RPMI7951 (cell line): ENCODE measurements at regions not wholly inside any gene's neighbourhood (a gene's known extent, or its start where the extent isn't known, plus 50 kb on each side); places are given as distances from the start of the nearest gene placed in this dataset.

Experiments
- DNase-seq: peaks from one replicate; pipeline ENCODE4 v3.0.0-alpha.2; 2012; ENCODE audit warnings: low read depth

GRCh38 chr7:20267482-20267881, 50.3 kb upstream of the MACC1 start:
- no peak for DNase-seq

GRCh38 chr7:20268824-20269223, 51.6 kb upstream of the MACC1 start:
- peak; percentile 42 for DNase-seq

DNA sequence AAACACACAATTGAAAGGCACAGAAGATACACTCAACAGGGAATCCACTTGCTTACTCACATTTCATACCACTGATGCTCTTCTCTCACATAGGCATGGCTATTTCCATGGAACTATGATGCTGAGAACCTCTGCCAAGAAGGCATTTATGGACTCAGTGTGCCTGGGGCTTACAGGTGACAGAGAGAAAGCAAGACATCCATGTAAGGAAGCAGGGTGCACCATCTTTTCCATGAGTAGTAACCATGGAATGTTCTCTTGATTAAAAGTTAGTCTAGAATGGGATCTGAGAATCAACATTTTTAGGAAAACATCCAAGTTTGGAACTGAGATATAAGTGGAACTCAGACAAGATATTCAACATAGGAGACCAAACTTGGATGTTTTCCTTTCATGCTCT, 52.5 kb upstream of the MACC1 start:
- peak; percentile 89 for DNase-seq

DNA sequence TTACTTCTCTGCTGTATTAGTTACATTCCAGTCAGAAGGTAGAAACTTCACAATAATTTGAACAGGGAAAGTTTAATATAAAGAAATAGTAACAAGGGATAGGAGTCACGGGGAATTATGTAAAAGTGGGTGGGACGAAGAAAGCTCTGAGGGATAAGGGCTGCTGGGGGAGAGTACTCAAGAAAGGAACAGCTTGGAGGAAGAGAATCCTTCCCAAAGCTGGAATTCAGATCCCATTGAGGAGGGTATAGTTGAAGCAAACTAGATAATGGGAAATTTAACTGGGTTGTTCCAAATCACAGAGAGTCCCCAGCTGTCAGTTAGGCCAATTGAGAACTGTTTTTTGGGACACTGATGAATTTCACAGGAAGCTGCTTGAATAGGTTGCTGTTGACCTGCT, 53.2 kb upstream of the MACC1 start:
- no peak for DNase-seq

- DNase-seq = no peak
Measured at GRCh38 chr7:20270867-20271266, 53.7 kb upstream of the MACC1 start.

DNA sequence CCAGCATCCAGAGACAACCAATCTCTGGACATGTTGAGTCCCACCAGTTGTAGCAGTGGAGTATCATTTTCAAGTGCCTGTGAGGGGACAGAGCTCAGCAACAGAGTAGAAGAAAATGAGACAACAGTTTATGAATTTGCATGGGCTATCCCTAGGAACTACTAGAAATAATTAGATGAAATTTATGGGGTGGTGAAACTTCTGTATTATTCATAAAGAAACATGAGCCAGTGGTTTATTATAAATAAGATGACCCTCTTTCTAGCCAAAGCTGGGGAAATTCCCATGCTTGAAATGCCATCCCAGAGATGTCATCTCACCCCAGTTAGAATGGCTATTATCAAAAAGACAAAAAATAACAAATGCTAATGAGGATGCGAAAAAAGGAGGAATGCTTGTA, 55.1 kb upstream of the ITGB8 start:
- no peak for DNase-seq

- DNase-seq = no peak
Measured at GRCh38 chr7:20276705-20277472, 53.8 kb upstream of the ITGB8 start.

DNA sequence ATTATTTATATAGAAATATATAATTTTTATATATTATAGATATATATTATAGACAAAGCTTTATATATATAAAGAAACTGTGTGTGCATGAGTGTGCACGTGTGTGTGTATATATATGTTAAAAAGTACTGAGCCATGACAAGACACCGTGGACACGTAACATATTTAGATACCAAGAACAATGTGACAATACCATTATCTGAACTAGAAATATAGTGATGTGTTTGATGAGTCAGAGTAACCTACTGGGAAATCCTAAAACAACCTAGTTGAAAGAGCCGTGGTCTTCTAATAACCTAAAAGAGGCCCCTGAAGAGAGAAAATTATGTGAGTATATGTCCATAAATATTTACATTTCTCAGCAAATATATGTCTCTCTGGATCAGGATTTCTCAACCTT, 50.7 kb upstream of the ITGB8 start:
- no peak for DNase-seq

DNA sequence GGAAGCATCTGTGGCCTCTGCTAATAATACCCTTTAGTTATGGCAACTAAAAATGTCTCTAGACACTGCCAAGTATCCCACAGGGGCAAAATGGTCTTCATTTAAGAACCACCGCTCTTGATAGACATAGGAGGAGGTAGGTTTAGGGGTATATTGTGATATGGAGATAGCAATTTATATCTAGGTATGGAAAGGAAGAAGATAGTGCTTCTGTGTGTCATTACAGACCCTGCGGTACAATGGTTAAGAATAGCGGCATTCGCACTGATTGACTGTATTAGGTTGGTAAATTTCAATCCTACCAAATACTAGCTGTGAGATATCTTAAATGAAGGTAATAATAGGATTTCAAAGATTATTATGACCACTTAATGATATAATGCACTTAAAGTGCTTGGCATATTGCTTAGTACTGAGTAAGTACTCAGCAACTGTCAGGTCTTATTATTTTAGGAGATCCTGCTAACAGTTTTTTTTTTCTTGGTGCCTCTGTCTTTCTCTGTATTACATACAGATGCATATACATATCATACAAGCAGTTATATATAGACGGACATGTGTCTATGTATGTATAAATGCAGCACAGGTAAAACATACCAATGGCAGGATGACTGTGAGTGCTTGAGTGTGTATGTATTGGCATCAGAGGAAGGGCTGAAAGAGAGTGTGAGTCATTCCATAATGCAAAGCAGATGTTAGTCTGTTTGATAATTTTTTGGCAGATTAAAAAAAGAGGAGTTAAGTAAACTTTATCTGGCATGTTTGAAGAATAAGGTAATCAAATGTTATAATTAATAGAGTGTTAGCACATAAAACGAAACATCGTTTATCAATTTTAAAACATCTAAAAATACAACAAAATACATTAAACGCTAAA, 50.0 kb upstream of the ITGB8 start:
- DNase-seq = peak; percentile 89
